AG04450 (cell line): ENCODE measurements at regions not wholly inside any gene's neighbourhood (a gene's known extent, or its start where the extent isn't known, plus 50 kb on each side); places are given as distances from the start of the nearest gene placed in this dataset.
"Not testable (repeated sequence)": the region's sequence is repeated elsewhere in the genome, so short reads cannot be mapped to it uniquely, and the experiment has no call there.

Experiments
- CTCF ChIA-PET: fragments of 300-600, 350-600 bp; formaldehyde crosslinking; extraction: SDS; loops from one replicate; lab custom pipeline; 2022; ENCODE audit warnings: antibody characterized with exemption, inconsistent platforms; lab: Charles Lee
- POLR2A ChIA-PET: fragments of 350-600 bp; formaldehyde crosslinking; extraction: SDS; loops from one replicate; lab custom pipeline; 2021; ENCODE audit warnings: antibody characterized with exemption, inconsistent platforms; lab: Yijun Ruan, JAX
- DNase-seq: peaks from one replicate; pipeline ENCODE4 v3.0.0-alpha.2; 2011; ENCODE audit warnings: low read depth, low spot score
- H3K27ac ChIP-seq: one replicate; pipeline ENCODE4 v1.5.1; 2012; ENCODE audit warnings: low read depth, low read length, control low read depth
- H3K27me3 ChIP-seq: one replicate; pipeline ENCODE4 v1.6.0; 2012; ENCODE audit warnings: low read length; ENCODE audit not compliant: control insufficient read depth, insufficient read depth
- H3K4me3 ChIP-seq: 2 replicates; pipeline ENCODE4 v1.5.1; 2011; ENCODE audit warnings: mild to moderate bottlenecking, low read depth, low read length, control low read depth
- H3K9me3 ChIP-seq: 2 replicates; pipeline ENCODE4 v1.5.1; 2012; ENCODE audit warnings: low read length; ENCODE audit not compliant: control insufficient read depth, insufficient read depth
- CTCF ChIP-seq: IDR thresholded peaks from 2 replicates; pipeline ENCODE4 v1.5.1; 2011; ENCODE audit warnings: low read depth, low read length, control low read depth, inconsistent platforms

GRCh38 chr2:184993746-184994145 is 395.4 kb downstream of the ZNF804A start:
- no peak overlapping the region for H3K27ac ChIP-seq
- no peak for TF ChIP-seq CTCF
- ChIA-PET POLR2A (no interaction called here), CTCF (no interaction called here)
- H3K4me3 ChIP-seq = no peak overlapping the region
- no peaks in the 10 kb centered on the region for H3K9me3 ChIP-seq
- no peak for DNase-seq
- no peaks in the 10 kb centered on the region for H3K27me3 ChIP-seq

- no peak for TF ChIP-seq CTCF
- DNase-seq = no peak
- POLR2A ChIA-PET = no interaction called here
- Histone ChIP-seq H3K27ac (no peak overlapping the region), H3K4me3 (no peak overlapping the region), H3K27me3 (no peaks in the 10 kb centered on the region), H3K9me3 (no peaks in the 10 kb centered on the region)
- CTCF ChIA-PET = no interaction called here
Observed at GRCh38 chr2:185006481-185006880, 408.2 kb downstream of the ZNF804A start.

- Histone ChIP-seq H3K9me3 (peaks cover 15% of the 10 kb centered on the region), H3K27ac (no peak overlapping the region), H3K27me3 (no peaks in the 10 kb centered on the region), H3K4me3 (no peak overlapping the region)
- CTCF ChIA-PET = no interaction called here
- no peak for DNase-seq
- no peak for TF ChIP-seq CTCF
- POLR2A ChIA-PET = no interaction called here
Observed at GRCh38 chr2:185012643-185013042, 414.3 kb downstream of the ZNF804A start.

- Histone ChIP-seq H3K4me3 (no peak overlapping the region), H3K27ac (no peak overlapping the region), H3K9me3 (peaks cover 15% of the 10 kb centered on the region), H3K27me3 (no peaks in the 10 kb centered on the region)
- ChIA-PET CTCF (no interaction called here), POLR2A (no interaction called here)
- no peak for DNase-seq
- no peak for TF ChIP-seq CTCF
Observed at GRCh38 chr2:185014076-185014475, 415.7 kb downstream of the ZNF804A start.

GRCh38 chr2:185025891-185026290 is 427.6 kb downstream of the ZNF804A start:
- POLR2A ChIA-PET, DNase-seq, H3K4me3 ChIP-seq, H3K9me3 ChIP-seq, H3K27me3 ChIP-seq, CTCF ChIA-PET, H3K27ac ChIP-seq: not testable (repeated sequence)

- Histone ChIP-seq H3K4me3 (no peak overlapping the region), H3K27ac (no peak overlapping the region), H3K27me3 (no peaks in the 10 kb centered on the region), H3K9me3 (no peaks in the 10 kb centered on the region)
- CTCF ChIA-PET = no interaction called here
- POLR2A ChIA-PET = no interaction called here
- no peak for TF ChIP-seq CTCF
- DNase-seq = no peak
Observed at GRCh38 chr2:185035906-185036305, 437.6 kb downstream of the ZNF804A start.
